GM18858 (cell line): ENCODE measurements at regions not wholly inside any gene's neighbourhood (a gene's known extent, or its start where the extent isn't known, plus 50 kb on each side); places are given as distances from the start of the nearest gene placed in this dataset.
"Not testable (repeated sequence)": the region's sequence is repeated elsewhere in the genome, so short reads cannot be mapped to it uniquely, and the experiment has no call there.

Experiments used
- ATAC-seq: cut with Tn5 transposase; IDR thresholded peaks from one replicate; pipeline ENCODE4 v1.9.1; 2021; ENCODE audit not compliant: unreplicated experiment

- ATAC-seq, result no peak
These were observed 301.0 kb downstream of the TBC1D4 start for GRCh38 chr13:75180805-75181455.

- ATAC-seq, result no peak
These were observed 303.5 kb downstream of the TBC1D4 start for GRCh38 chr13:75178436-75178835.

- ATAC-seq, result no peak
These were observed 306.4 kb downstream of the TBC1D4 start for GRCh38 chr13:75175575-75175974.

- ATAC-seq, result not testable (repeated sequence)
These were observed 306.9 kb downstream of the TBC1D4 start for GRCh38 chr13:75175097-75175496.

GRCh38 chr13:75174481-75174880 is 307.5 kb downstream of the TBC1D4 start:
- ATAC-seq, result no peak

GRCh38 chr13:75173457-75174356 is 308.3 kb downstream of the TBC1D4 start:
- no peak for ATAC-seq

GRCh38 chr13:75170311-75170710 is 311.7 kb downstream of the TBC1D4 start:
- no peak for ATAC-seq

GRCh38 chr13:75165543-75166230 is 316.3 kb downstream of the TBC1D4 start:
- ATAC-seq, result no peak

GRCh38 chr13:75161804-75162203 is 320.2 kb downstream of the TBC1D4 start:
- no peak for ATAC-seq

GRCh38 chr13:75160984-75161383 is 321.0 kb downstream of the TBC1D4 start:
- no peak for ATAC-seq

- ATAC-seq, result no peak
These were observed 327.6 kb downstream of the TBC1D4 start for GRCh38 chr13:75154331-75154730.

GRCh38 chr13:75153834-75154233 is 328.1 kb downstream of the TBC1D4 start:
- no peak for ATAC-seq

- ATAC-seq, result no peak
These were observed 328.6 kb downstream of the TBC1D4 start for GRCh38 chr13:75153386-75153785.

GRCh38 chr13:75151081-75151643 is 330.8 kb downstream of the TBC1D4 start:
- ATAC-seq, result no peak

GRCh38 chr13:75149776-75150175 is 332.2 kb downstream of the TBC1D4 start:
- no peak for ATAC-seq

- no peak for ATAC-seq
These were observed 334.0 kb downstream of the TBC1D4 start for GRCh38 chr13:75147946-75148345.

- ATAC-seq, result no peak
These were observed 335.5 kb downstream of the TBC1D4 start for GRCh38 chr13:75146436-75146835.

- ATAC-seq, result no peak
These were observed 336.0 kb downstream of the TBC1D4 start for GRCh38 chr13:75145927-75146326.

- no peak for ATAC-seq
These were observed 342.7 kb downstream of the TBC1D4 start for GRCh38 chr13:75139291-75139690.

GRCh38 chr13:75137911-75138571 is 343.9 kb downstream of the TBC1D4 start:
- ATAC-seq, result no peak

- ATAC-seq, result no peak
These were observed 345.8 kb downstream of the TBC1D4 start for GRCh38 chr13:75136151-75136550.
